HG02870 (cell line): ENCODE measurements at regions not wholly inside any gene's neighbourhood (a gene's known extent, or its start where the extent isn't known, plus 50 kb on each side); places are given as distances from the start of the nearest gene placed in this dataset.

ENCODE experiments used
- ATAC-seq: cut with Tn5 transposase; IDR thresholded peaks from one replicate; pipeline ENCODE4 v1.9.1; 2021; ENCODE audit warnings: mild to moderate bottlenecking, moderate library complexity; ENCODE audit not compliant: unreplicated experiment

- no peak for ATAC-seq
Measured at GRCh38 chr9:109549386-109549785, 51.3 kb upstream of the PTPN3 start.

GRCh38 chr9:109551651-109552050 is 53.5 kb upstream of the PTPN3 start:
- no peak for ATAC-seq

DNA sequence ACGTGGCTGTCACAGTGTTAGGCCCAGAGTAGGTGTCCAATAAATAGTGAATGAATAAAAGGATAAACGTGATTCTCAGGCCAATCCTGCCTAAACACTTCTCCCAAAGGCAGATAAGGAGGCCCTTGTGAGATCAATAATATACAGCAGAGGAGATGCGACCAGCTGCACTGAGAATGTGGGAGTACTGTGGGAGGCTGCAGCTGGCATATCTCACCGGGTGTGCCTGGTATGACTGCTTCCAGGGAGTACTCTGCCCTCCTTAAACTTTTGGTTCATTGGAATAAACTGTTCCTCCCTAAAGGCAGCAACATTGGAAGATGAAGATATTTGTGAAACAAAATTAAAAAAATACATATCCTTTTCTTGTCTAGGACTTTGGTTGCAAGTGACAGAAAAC is 57.1 kb upstream of the PTPN3 start:
- ATAC-seq = no peak

- ATAC-seq = no peak
Measured at GRCh38 chr9:109556061-109556460, 58.0 kb upstream of the PTPN3 start.

DNA sequence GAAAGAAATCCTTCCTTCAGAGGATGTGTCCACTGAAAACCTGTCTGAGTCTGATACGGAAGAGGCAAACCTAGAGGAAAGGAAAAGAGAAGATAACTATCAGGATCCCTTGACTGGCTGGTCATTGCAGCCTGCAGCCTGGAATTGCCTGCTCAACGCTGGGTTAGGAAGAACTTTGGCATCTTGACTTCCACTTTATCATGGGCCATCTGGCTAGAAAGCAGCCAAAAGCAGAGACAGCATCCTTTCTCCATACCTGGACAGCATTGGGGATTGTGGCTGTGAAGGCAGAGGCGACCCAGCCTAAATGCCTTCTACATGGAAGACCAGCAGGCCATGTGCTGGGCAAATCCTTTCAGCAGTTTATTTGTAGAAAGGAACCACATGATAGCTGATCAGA is 58.7 kb upstream of the PTPN3 start:
- no peak for ATAC-seq

DNA sequence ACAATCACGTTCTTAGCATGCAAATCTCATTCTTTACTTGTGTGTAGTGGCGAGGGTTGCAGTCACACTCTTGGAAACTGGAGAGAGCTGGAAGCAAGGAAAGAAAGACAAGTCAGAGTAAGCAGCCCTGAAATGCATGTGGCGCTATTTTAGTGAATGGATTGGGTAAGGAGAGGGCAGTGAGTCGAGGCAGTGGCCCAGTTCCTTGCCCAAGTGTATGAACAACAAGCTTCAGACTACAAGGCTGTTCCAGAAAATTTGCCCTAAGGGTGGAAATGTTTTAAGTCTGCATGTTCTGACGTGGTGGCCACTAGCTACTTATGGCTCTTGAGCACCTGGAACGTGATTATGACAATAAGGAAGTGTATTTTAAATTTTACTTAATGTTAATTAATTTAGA is 59.4 kb upstream of the PTPN3 start:
- no peak for ATAC-seq

GRCh38 chr9:109558718-109559151 is 60.6 kb upstream of the PTPN3 start:
- ATAC-seq = no peak

DNA sequence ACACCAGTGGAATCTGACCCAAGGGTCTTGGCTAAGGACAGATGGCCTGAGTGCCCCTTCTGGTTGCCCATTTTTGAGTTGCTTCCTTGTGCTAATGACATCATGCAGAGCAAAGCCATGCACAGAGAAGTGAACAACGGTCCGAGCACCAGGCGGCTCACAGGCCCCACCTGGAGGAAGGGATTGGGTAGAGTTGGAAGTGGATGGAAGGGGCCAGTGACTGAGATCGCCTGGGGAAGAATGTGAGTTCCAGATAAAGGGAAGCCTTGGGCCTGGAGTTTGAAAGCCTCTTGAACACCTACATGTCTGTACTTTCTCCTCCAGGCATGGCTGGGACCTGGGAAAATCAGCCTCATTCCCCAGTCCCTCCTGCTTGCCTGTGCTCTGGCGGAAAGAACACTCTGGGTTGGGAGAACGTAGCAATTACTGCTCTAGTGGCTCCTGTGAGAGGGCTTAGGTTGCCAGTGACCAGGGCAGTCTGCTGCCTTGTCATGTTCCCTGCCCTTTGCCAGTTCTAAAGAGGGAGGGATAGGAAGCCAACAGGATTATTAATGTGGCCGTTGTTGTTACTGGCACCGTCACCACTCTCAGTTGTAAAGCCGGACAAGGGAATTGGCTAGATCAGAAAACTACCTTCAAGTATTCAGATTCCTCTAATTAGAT is 62.5 kb upstream of the PTPN3 start:
- ATAC-seq = no peak

GRCh38 chr9:109561137-109561536 is 63.0 kb upstream of the PTPN3 start:
- ATAC-seq = no peak

DNA sequence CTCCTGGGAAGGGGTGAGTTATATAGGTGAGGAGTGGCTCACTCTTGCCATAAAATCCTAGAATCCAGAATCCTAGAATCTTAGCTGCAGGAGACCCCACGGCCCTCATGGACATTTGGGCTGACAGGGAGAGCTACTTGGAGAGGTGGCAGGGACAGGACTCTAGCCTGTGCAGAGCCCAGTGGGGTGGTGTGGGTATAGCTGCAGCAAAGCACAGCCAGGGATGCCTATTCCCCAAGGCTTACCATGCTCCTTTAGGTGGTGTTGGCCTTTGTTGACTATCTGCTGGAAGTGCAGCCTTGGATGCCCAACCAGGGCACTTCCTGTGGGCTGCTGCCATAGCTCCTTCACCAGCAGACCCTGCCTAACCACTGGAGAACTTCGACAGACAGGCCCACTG is 70.0 kb upstream of the PTPN3 start:
- no peak for ATAC-seq

DNA sequence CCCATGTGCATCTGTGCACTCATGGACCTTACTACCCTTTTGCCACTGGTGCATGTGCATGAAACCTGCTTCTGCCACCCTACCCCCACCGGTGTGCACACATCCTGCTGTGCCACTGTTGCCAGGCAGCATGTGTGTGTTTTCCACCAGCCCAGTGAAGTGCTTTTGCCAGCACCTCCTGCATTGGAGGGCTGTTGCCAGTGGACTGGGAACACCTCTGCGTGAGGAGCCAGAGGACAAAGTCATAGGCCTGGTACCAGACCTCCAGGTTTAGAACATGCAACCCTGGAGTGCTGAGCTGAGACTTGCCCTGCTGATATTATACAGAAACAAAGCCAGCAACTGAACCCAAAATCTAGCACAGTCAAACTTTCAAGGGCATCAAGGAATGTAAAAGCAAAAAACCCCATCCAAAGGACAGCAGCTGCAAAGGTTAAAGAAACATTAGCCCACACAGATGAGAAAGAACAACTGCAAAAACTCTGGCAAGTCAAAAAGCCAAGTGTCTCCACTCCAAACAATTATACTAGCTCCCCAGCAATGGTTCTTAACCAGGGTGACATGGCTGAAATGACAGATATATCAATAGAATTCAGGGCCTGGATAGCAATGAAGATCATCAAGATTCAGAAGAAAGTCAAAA is 70.6 kb upstream of the PTPN3 start:
- ATAC-seq = no peak

- ATAC-seq = peak; percentile 51
Measured at GRCh38 chr9:109574061-109574882, 76.2 kb upstream of the PTPN3 start.

- no peak for ATAC-seq
Measured at GRCh38 chr9:109576762-109577161, 78.7 kb upstream of the PTPN3 start.

DNA sequence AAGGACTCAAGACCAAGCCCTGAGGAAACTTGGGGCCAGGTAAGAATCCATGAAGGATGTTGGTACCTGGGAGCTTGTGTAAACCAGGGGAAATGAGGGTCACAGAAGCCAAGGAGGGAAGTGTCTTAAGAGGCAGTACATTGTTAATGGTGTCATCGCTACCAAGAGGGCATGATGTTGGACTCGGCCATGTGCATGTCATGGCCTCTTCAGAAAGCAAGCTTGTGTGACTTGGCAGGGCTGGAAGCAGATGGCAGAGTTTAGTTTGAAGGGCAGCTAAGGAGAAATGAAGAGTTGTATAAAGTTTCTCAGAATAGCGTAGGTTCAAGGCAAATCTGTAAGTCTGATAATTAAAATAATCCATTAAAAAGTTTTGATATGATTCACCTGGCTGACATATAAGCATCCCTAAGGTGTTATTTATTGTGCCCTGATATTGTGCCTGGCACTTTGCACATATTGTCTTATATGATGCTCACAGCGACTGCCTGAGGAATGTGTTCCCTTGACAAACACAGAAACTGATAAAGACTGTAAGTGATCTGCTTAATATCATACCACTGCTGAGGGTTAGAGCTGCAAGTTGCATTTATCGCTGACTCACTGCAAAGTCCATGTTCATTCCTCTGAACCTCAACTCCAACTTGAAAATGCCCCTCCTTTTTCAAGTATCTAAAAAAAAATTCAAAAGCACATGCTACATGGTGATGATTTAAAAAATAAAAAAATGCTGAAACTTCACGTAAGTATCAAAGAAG is 81.3 kb upstream of the PTPN3 start:
- no peak for ATAC-seq

DNA sequence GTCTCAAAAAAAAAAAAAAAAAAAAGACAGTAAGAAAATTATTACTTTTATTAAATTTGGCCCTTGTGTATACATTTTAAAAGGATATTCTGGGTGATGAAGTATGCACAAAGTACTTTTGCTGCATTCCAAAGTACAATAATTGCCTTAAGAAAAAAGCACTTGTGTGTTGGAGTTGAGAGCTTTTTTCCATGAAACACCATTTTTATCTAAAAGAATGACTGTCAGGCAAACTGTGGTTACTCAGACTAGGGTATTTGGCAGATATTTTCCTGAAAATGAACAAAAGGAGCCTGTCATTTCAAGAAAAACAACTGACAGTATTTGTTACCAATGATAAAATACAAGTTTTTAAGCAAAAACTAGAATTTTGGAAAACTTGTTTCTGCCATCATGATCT is 84.3 kb upstream of the PTPN3 start:
- no peak for ATAC-seq

- no peak for ATAC-seq
Measured at GRCh38 chr9:109584205-109584604, 86.1 kb upstream of the PTPN3 start.

DNA sequence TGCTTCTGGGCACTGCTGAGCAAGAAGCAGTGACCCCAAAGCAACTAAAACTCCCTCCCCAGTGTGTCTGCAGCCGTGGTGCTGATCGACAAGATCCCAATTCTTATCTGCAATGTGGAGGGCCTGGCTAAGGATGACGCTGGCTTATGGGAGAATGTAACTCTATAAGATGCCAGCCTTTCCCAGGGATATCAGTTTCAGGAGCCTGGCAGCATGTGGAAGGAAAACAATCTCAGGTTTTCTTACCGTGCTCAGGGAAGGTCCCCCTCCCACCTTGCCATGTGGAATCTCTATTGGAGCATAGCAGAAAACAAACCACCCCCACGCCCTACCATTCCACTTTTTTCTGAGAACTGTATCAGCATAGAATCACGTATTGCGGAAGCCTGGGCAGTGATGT is 87.7 kb upstream of the PTPN3 start:
- ATAC-seq = no peak

GRCh38 chr9:109586993-109587392 is 88.9 kb upstream of the PTPN3 start:
- no peak for ATAC-seq

GRCh38 chr9:109588415-109588814 is 90.3 kb upstream of the PTPN3 start:
- no peak for ATAC-seq

DNA sequence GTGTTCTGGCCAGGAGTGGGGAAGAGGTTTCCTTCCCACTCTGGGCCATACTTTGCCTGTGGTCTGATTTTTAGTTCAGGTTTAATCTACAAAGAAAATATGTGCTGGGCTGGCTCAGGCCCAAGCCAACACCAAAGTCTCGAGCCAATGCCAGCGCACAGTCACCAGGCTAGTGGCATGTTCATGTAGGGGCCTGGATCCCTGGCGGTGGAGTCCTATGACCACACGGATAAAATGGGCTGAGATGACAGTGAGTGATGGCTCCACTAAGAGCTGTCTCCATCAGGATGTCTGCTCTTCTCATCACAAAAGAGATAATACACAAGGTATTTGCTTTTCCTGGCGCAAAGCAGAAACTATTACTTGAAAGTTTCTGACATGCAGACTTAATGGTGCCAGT is 92.9 kb upstream of the PTPN3 start:
- ATAC-seq = no peak

DNA sequence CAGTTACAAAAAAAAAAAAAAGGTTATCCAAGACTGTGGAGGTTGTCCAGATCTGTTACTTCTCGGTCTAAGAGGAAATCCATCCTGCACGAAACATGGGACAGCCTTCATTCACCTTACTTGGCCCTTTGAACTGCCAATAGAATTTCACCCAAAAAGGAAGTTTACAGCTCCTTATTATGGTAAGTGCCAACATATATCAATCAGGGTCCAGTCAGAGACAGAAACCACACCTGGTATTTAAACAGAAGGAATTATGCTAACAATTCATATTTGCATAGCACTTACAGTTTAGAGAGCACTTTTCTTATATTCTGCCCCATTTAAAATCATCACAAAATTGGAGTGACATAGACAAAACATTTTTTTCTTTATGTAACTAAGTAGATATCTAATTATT is 93.6 kb upstream of the PTPN3 start:
- no peak for ATAC-seq
